WTC11 (cell line): ENCODE measurements at regions not wholly inside any gene's neighbourhood (a gene's known extent, or its start where the extent isn't known, plus 50 kb on each side); places are given as distances from the start of the nearest gene placed in this dataset.

Source experiments
- ATAC-seq: fragments of 200-7000 bp; cut with Tn5 transposase; 2 replicates; pipeline ENCODE4 v1.10.0; 2021; ENCODE audit warnings: mild to moderate bottlenecking, moderate library complexity
- CTCF ChIA-PET: fragments of 300-600 bp; sonication (Branson Sonifier 250); formaldehyde crosslinking; loops from one replicate; lab custom pipeline; 2021; ENCODE audit warnings: antibody characterized with exemption; lab: Charles Lee
- POLR2A ChIA-PET: fragments of 350-600 bp; sonication (Branson Sonifier 250); formaldehyde crosslinking; loops from one replicate; lab custom pipeline; 2021; ENCODE audit warnings: antibody characterized with exemption; lab: Charles Lee
- DNase-seq: peaks from one replicate; pipeline ENCODE4 v3.0.0; 2021; ENCODE audit warnings: low spot score
- H3K27ac Mint-ChIP-seq: 2 replicates; pipeline ENCODE4 v1.8.0; 2021; ENCODE audit warnings: mixed read lengths
- H3K27me3 Mint-ChIP-seq: 2 replicates; pipeline ENCODE4 v1.8.0; 2021; ENCODE audit warnings: low read depth, mild to moderate bottlenecking, moderate library complexity, mixed read lengths
- H3K36me3 Mint-ChIP-seq: 2 replicates; pipeline ENCODE4 v1.8.0; 2021; ENCODE audit warnings: mixed read lengths
- H3K4me1 Mint-ChIP-seq: 2 replicates; pipeline ENCODE4 v1.8.0; 2022; ENCODE audit warnings: mixed read lengths
- H3K4me3 Mint-ChIP-seq: 2 replicates; pipeline ENCODE4 v1.8.0; 2021; ENCODE audit warnings: mild to moderate bottlenecking, moderate library complexity, mixed read lengths
- H3K9me3 Mint-ChIP-seq: 2 replicates; pipeline ENCODE4 v1.8.0; 2021; ENCODE audit warnings: mixed read lengths
- ESRRA ChIP-seq: sonication (generic); formaldehyde crosslinking; IDR thresholded peaks from 2 replicates; pipeline ENCODE4 v1.8.1; 2022; ENCODE audit warnings: mild to moderate bottlenecking, missing genetic modification reagents, borderline replicate concordance
- FOXK1 ChIP-seq: sonication (generic); formaldehyde crosslinking; IDR thresholded peaks from 2 replicates; pipeline ENCODE4 v1.8.0; 2022; ENCODE audit warnings: mild to moderate bottlenecking, moderate library complexity, missing genetic modification reagents
- GABPB1 ChIP-seq: sonication (generic); formaldehyde crosslinking; IDR thresholded peaks from 2 replicates; pipeline ENCODE4 v1.8.1; 2023; ENCODE audit warnings: mild to moderate bottlenecking, missing genetic modification reagents
- JUN ChIP-seq: sonication (generic); formaldehyde crosslinking; IDR thresholded peaks from 2 replicates; pipeline ENCODE4 v1.8.0; 2023; ENCODE audit warnings: mild to moderate bottlenecking, missing genetic modification reagents
- NR2C2 ChIP-seq: sonication (generic); formaldehyde crosslinking; IDR thresholded peaks from 2 replicates; pipeline ENCODE4 v1.8.0; 2022; ENCODE audit warnings: mild to moderate bottlenecking, missing genetic modification reagents
- TCF7 ChIP-seq: sonication (generic); formaldehyde crosslinking; IDR thresholded peaks from 2 replicates; pipeline ENCODE4 v1.8.0; 2022; ENCODE audit warnings: mild to moderate bottlenecking, low read depth, missing genetic modification reagents, moderate library complexity
- TEAD4 ChIP-seq: sonication (generic); formaldehyde crosslinking; IDR thresholded peaks from 2 replicates; pipeline ENCODE4 v1.8.0; 2022; ENCODE audit warnings: mild to moderate bottlenecking, missing genetic modification reagents
- ZNF121 ChIP-seq: sonication (generic); formaldehyde crosslinking; IDR thresholded peaks from 2 replicates; pipeline ENCODE4 v1.8.0; 2023; ENCODE audit warnings: missing genetic modification reagents
- ZNF671 ChIP-seq: fragments of 250-450 bp; sonication (Bioruptor Pico); IDR thresholded peaks from 2 replicates; pipeline ENCODE4 v1.8.0; 2021; ENCODE audit warnings: mild to moderate bottlenecking
- TF ChIP-seq, protein P1 (sequence below): sonication (generic); formaldehyde crosslinking; IDR thresholded peaks from 2 replicates; pipeline ENCODE4 v1.8.1; 2022; ENCODE audit warnings: mild to moderate bottlenecking, moderate library complexity, missing genetic modification reagents
- TF ChIP-seq, protein P2 (sequence below): fragments of 250-450 bp; sonication (Bioruptor Pico); conservative IDR thresholded peaks from 2 replicates; pipeline ENCODE4 v1.9.0; 2021; ENCODE audit warnings: mild to moderate bottlenecking
- TF ChIP-seq, protein P3 (sequence below): fragments of 250-450 bp; sonication (Bioruptor Pico); IDR thresholded peaks from 2 replicates; pipeline ENCODE4 v1.8.0; 2021; ENCODE audit warnings: mild to moderate bottlenecking
- TF ChIP-seq, protein P4 (sequence below): sonication (generic); formaldehyde crosslinking; IDR thresholded peaks from 2 replicates; pipeline ENCODE4 v1.8.0; 2022; ENCODE audit warnings: mild to moderate bottlenecking, missing genetic modification reagents
- TF ChIP-seq, protein P5 (sequence below): sonication (generic); formaldehyde crosslinking; IDR thresholded peaks from 2 replicates; pipeline ENCODE4 v1.8.0; 2023; ENCODE audit warnings: mild to moderate bottlenecking, missing genetic modification reagents
- TF ChIP-seq, protein P6 (sequence below): sonication (generic); formaldehyde crosslinking; IDR thresholded peaks from 2 replicates; pipeline ENCODE4 v1.8.1; 2023; ENCODE audit warnings: mild to moderate bottlenecking, missing genetic modification reagents, moderate library complexity
- TF ChIP-seq, protein P7 (sequence below): sonication (generic); formaldehyde crosslinking; conservative IDR thresholded peaks from 2 replicates; pipeline ENCODE4 v1.8.1; 2023; ENCODE audit warnings: mild to moderate bottlenecking, low read depth, missing genetic modification reagents, moderate library complexity
- TF ChIP-seq, protein P8 (sequence below): fragments of 250-450 bp; sonication (Bioruptor Pico); IDR thresholded peaks from 2 replicates; pipeline ENCODE4 v2.1.2; 2022; ENCODE audit warnings: mild to moderate bottlenecking, moderate library complexity
- TF ChIP-seq, protein P9 (sequence below): sonication (generic); formaldehyde crosslinking; IDR thresholded peaks from 2 replicates; pipeline ENCODE4 v1.8.1; 2023; ENCODE audit warnings: mild to moderate bottlenecking, missing genetic modification reagents

DNA sequence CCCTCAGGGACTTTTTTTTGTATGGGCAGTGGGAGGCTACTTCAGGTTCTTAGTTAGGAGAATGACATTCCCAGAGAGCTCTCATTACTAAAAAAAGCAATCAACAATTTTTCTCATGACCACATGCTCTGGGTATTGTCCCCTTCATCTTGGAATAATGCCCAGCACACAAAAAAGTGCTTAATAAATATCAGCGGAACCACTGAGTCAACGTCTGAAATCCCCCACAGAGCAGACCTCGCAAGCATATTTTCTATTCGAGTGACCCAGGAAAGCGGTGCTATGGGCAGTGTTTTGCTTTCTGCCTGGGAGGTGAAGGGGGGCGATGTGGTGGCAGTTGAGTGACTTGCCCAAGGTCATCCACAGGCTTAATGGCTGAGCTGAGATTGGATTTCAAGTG, 493.4 kb upstream of the ZMIZ1 start (continued):
- TF ChIP-seq, protein P1, sequence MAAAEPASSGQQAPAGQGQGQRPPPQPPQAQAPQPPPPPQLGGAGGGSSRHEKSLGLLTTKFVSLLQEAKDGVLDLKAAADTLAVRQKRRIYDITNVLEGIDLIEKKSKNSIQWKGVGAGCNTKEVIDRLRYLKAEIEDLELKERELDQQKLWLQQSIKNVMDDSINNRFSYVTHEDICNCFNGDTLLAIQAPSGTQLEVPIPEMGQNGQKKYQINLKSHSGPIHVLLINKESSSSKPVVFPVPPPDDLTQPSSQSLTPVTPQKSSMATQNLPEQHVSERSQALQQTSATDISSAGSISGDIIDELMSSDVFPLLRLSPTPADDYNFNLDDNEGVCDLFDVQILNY (CRISPR knock-in tag), result no peak
- TF ChIP-seq ZNF121 (CRISPR knock-in tag) (no peak), JUN (CRISPR knock-in tag) (no peak), ZNF671 (CRISPR knock-in tag) (no peak)
- TF ChIP-seq, protein P2, sequence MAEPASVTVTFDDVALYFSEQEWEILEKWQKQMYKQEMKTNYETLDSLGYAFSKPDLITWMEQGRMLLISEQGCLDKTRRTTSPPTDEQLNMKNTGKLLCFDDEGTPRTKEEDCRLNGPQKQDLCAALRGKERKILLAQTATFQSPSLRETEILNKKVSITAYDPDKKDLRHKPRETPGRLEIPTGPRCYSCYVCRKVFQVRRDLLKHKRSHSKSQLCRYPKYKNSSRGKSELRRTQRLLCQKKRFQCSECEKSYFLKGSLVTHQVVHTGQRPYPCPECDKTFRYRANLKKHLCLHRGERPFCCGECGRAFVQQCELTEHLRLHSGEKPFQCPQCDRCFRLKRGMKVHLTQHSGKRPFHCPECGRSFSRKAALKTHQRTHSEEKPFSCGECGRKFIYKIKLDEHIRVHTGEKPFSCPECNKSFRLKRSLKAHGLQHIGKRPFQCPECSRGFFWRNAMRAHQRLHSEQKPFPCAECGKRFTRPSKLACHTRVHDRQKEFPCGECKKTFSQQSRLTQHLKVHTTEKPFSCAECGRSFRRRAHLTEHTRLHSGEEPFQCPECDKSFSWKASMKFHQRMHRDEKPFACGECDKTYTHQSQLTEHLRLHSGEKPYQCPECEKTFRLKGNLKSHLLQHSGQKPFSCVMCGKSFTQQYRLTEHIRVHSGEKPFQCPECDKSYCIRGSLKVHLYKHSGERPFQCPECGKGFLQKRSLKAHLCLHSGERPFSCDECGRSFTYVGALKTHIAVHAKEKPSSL (CRISPR knock-in tag), result no peak

DNA sequence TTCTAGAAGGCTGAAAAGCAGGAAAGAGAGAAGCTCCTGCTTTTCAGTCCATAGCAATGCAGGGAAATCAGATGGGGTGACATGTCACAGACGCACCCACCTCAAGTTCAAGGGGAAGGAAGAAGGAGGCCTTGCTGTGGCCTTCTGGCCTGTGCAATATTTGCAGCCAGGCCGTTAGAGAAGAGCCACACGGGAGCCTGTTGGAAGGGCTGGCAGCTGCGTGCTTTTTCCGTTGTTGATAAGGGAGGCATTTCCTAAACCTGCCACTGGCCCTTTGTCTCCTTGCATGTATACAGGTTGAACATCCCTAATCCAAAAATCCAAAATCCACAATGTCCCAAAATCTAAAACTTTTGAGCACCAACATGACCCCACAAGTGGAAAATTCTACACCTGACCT, 492.5 kb upstream of the ZMIZ1 start:
- Mint-ChIP-seq H3K4me3 (no peak overlapping the region), H3K27ac (no peak overlapping the region), H3K27me3 (no peaks in the 10 kb centered on the region)
- no peak for ATAC-seq
- TF ChIP-seq, protein P3, sequence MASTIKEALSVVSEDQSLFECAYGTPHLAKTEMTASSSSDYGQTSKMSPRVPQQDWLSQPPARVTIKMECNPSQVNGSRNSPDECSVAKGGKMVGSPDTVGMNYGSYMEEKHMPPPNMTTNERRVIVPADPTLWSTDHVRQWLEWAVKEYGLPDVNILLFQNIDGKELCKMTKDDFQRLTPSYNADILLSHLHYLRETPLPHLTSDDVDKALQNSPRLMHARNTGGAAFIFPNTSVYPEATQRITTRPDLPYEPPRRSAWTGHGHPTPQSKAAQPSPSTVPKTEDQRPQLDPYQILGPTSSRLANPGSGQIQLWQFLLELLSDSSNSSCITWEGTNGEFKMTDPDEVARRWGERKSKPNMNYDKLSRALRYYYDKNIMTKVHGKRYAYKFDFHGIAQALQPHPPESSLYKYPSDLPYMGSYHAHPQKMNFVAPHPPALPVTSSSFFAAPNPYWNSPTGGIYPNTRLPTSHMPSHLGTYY (CRISPR knock-in tag), result no peak
- TF ChIP-seq, protein P1 (CRISPR knock-in tag), result no peak
- TF ChIP-seq, protein P4, sequence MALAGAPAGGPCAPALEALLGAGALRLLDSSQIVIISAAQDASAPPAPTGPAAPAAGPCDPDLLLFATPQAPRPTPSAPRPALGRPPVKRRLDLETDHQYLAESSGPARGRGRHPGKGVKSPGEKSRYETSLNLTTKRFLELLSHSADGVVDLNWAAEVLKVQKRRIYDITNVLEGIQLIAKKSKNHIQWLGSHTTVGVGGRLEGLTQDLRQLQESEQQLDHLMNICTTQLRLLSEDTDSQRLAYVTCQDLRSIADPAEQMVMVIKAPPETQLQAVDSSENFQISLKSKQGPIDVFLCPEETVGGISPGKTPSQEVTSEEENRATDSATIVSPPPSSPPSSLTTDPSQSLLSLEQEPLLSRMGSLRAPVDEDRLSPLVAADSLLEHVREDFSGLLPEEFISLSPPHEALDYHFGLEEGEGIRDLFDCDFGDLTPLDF, result no peak
- TF ChIP-seq, protein P5, sequence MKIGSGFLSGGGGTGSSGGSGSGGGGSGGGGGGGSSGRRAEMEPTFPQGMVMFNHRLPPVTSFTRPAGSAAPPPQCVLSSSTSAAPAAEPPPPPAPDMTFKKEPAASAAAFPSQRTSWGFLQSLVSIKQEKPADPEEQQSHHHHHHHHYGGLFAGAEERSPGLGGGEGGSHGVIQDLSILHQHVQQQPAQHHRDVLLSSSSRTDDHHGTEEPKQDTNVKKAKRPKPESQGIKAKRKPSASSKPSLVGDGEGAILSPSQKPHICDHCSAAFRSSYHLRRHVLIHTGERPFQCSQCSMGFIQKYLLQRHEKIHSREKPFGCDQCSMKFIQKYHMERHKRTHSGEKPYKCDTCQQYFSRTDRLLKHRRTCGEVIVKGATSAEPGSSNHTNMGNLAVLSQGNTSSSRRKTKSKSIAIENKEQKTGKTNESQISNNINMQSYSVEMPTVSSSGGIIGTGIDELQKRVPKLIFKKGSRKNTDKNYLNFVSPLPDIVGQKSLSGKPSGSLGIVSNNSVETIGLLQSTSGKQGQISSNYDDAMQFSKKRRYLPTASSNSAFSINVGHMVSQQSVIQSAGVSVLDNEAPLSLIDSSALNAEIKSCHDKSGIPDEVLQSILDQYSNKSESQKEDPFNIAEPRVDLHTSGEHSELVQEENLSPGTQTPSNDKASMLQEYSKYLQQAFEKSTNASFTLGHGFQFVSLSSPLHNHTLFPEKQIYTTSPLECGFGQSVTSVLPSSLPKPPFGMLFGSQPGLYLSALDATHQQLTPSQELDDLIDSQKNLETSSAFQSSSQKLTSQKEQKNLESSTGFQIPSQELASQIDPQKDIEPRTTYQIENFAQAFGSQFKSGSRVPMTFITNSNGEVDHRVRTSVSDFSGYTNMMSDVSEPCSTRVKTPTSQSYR (CRISPR knock-in tag), result no peak
- TF ChIP-seq GABPB1 (CRISPR knock-in tag), result no peak
- TF ChIP-seq, protein P6, sequence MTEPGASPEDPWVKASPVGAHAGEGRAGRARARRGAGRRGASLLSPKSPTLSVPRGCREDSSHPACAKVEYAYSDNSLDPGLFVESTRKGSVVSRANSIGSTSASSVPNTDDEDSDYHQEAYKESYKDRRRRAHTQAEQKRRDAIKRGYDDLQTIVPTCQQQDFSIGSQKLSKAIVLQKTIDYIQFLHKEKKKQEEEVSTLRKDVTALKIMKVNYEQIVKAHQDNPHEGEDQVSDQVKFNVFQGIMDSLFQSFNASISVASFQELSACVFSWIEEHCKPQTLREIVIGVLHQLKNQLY (CRISPR knock-in tag), result no peak
- no peak for TF ChIP-seq ESRRA (CRISPR knock-in tag)
- TF ChIP-seq FOXK1 (CRISPR knock-in tag), result no peak
- TF ChIP-seq TEAD4, result no peak
- no peak for TF ChIP-seq NR2C2 (CRISPR knock-in tag)
- TF ChIP-seq, protein P7, sequence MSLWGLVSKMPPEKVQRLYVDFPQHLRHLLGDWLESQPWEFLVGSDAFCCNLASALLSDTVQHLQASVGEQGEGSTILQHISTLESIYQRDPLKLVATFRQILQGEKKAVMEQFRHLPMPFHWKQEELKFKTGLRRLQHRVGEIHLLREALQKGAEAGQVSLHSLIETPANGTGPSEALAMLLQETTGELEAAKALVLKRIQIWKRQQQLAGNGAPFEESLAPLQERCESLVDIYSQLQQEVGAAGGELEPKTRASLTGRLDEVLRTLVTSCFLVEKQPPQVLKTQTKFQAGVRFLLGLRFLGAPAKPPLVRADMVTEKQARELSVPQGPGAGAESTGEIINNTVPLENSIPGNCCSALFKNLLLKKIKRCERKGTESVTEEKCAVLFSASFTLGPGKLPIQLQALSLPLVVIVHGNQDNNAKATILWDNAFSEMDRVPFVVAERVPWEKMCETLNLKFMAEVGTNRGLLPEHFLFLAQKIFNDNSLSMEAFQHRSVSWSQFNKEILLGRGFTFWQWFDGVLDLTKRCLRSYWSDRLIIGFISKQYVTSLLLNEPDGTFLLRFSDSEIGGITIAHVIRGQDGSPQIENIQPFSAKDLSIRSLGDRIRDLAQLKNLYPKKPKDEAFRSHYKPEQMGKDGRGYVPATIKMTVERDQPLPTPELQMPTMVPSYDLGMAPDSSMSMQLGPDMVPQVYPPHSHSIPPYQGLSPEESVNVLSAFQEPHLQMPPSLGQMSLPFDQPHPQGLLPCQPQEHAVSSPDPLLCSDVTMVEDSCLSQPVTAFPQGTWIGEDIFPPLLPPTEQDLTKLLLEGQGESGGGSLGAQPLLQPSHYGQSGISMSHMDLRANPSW, result no peak
- no peak for TF ChIP-seq TCF7 (CRISPR knock-in tag)
- TF ChIP-seq, protein P8, sequence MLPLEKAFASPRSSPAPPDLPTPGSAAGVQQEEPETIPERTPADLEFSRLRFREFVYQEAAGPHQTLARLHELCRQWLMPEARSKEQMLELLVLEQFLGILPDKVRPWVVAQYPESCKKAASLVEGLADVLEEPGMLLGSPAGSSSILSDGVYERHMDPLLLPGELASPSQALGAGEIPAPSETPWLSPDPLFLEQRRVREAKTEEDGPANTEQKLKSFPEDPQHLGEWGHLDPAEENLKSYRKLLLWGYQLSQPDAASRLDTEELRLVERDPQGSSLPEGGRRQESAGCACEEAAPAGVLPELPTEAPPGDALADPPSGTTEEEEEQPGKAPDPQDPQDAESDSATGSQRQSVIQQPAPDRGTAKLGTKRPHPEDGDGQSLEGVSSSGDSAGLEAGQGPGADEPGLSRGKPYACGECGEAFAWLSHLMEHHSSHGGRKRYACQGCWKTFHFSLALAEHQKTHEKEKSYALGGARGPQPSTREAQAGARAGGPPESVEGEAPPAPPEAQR (CRISPR knock-in tag), result no peak
- TF ChIP-seq, protein P9, sequence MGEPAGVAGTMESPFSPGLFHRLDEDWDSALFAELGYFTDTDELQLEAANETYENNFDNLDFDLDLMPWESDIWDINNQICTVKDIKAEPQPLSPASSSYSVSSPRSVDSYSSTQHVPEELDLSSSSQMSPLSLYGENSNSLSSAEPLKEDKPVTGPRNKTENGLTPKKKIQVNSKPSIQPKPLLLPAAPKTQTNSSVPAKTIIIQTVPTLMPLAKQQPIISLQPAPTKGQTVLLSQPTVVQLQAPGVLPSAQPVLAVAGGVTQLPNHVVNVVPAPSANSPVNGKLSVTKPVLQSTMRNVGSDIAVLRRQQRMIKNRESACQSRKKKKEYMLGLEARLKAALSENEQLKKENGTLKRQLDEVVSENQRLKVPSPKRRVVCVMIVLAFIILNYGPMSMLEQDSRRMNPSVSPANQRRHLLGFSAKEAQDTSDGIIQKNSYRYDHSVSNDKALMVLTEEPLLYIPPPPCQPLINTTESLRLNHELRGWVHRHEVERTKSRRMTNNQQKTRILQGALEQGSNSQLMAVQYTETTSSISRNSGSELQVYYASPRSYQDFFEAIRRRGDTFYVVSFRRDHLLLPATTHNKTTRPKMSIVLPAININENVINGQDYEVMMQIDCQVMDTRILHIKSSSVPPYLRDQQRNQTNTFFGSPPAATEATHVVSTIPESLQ (CRISPR knock-in tag), result no peak
- TF ChIP-seq, all 79 proteins: peak for 0
- Mint-ChIP-seq H3K36me3 (no peaks in the 10 kb centered on the region), H3K9me3 (no peaks in the 10 kb centered on the region; the same call in 1 of the 2 replicates), H3K4me1 (peaks cover 8% of the 10 kb centered on the region)
- no peak for DNase-seq
- POLR2A ChIA-PET, result no interaction called here
- CTCF ChIA-PET, result no interaction called here
